ENCODE measurements at regions not wholly inside any gene's neighbourhood (a gene's known extent, or its start where the extent isn't known, plus 50 kb on each side); places are given as distances from the start of the nearest gene placed in this dataset.

DNA sequence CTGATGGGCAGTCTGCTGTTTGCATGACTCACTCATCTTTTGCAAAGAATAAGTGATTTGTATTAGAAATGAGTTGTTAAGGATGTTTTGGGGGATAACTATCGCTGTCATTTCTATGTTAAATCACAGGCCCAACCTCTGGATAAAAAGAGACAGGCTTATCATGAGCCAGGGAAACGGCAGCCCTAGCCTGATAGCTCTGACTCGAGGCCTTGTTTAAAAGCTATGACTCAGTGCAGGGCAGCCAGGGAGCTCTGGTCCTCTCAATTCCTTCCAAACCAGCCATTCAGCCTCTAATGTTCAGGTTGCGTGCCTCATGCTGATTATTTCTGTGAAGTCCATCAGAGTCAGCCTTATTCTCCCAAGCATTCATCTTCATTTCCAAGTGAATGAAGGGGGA is 305.9 kb upstream of the HAND2 start:
- in situ Hi-C loops (cut with MboI; ENCODE audit: low pct_unique_long_range_greater_than_20kb, low sequenced_read_pairs, unreplicated experiment): no loop called here
- TF ChIP-seq, protein P1, sequence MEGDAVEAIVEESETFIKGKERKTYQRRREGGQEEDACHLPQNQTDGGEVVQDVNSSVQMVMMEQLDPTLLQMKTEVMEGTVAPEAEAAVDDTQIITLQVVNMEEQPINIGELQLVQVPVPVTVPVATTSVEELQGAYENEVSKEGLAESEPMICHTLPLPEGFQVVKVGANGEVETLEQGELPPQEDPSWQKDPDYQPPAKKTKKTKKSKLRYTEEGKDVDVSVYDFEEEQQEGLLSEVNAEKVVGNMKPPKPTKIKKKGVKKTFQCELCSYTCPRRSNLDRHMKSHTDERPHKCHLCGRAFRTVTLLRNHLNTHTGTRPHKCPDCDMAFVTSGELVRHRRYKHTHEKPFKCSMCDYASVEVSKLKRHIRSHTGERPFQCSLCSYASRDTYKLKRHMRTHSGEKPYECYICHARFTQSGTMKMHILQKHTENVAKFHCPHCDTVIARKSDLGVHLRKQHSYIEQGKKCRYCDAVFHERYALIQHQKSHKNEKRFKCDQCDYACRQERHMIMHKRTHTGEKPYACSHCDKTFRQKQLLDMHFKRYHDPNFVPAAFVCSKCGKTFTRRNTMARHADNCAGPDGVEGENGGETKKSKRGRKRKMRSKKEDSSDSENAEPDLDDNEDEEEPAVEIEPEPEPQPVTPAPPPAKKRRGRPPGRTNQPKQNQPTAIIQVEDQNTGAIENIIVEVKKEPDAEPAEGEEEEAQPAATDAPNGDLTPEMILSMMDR (IDR thresholded peaks at IDR 0.05; ENCODE audit: extremely low read depth, insufficient read depth, missing control alignments): no peak
- no peak for DNase-seq (ENCODE audit: low spot score)

- TF ChIP-seq, protein P1 (IDR thresholded peaks at IDR 0.05; ENCODE audit: extremely low read depth, insufficient read depth, missing control alignments): no peak
- in situ Hi-C loops (cut with MboI; ENCODE audit: low pct_unique_long_range_greater_than_20kb, low sequenced_read_pairs, unreplicated experiment): no loop called here
- DNase-seq (ENCODE audit: low spot score): no peak
These were observed 304.1 kb upstream of the HAND2 start for GRCh38 chr4:173834151-173834550.

- TF ChIP-seq, protein P1 (IDR thresholded peaks at IDR 0.05; ENCODE audit: extremely low read depth, insufficient read depth, missing control alignments): no peak
- in situ Hi-C loops (cut with MboI; ENCODE audit: low pct_unique_long_range_greater_than_20kb, low sequenced_read_pairs, unreplicated experiment): no loop called here
- DNase-seq (ENCODE audit: low spot score): no peak
These were observed 299.5 kb upstream of the HAND2 start for GRCh38 chr4:173829565-173829964.

GRCh38 chr4:173827707-173828106 is 297.7 kb upstream of the HAND2 start:
- DNase-seq (ENCODE audit: low spot score): no peak
- in situ Hi-C loops (cut with MboI; ENCODE audit: low pct_unique_long_range_greater_than_20kb, low sequenced_read_pairs, unreplicated experiment): no loop called here
- TF ChIP-seq, protein P1 (IDR thresholded peaks at IDR 0.05; ENCODE audit: extremely low read depth, insufficient read depth, missing control alignments): no peak

GRCh38 chr4:173821876-173822275 is 291.8 kb upstream of the HAND2 start:
- in situ Hi-C loops (cut with MboI; ENCODE audit: low pct_unique_long_range_greater_than_20kb, low sequenced_read_pairs, unreplicated experiment): no loop called here
- no peak for DNase-seq (ENCODE audit: low spot score)
- TF ChIP-seq, protein P1 (IDR thresholded peaks at IDR 0.05; ENCODE audit: extremely low read depth, insufficient read depth, missing control alignments): no peak

GRCh38 chr4:173821036-173821435 is 291.0 kb upstream of the HAND2 start:
- TF ChIP-seq, protein P1 (IDR thresholded peaks at IDR 0.05; ENCODE audit: extremely low read depth, insufficient read depth, missing control alignments): no peak

GRCh38 chr4:173807347-173807746 is 277.3 kb upstream of the HAND2 start:
- TF ChIP-seq, protein P1 (IDR thresholded peaks at IDR 0.05; ENCODE audit: extremely low read depth, insufficient read depth, missing control alignments): no peak
- in situ Hi-C loops (cut with MboI; ENCODE audit: low pct_unique_long_range_greater_than_20kb, low sequenced_read_pairs, unreplicated experiment): no loop called here
- DNase-seq (ENCODE audit: low spot score): no peak

More at GRCh38 chr4:173821036-173821435, 291.0 kb upstream of the HAND2 start:
- DNase-seq (ENCODE audit: low spot score): no peak
- in situ Hi-C loops (cut with MboI; ENCODE audit: low pct_unique_long_range_greater_than_20kb, low sequenced_read_pairs, unreplicated experiment): no loop called here
